ENCODE measurements at regions not wholly inside any gene's neighbourhood (a gene's known extent, or its start where the extent isn't known, plus 50 kb on each side); places are given as distances from the start of the nearest gene placed in this dataset.
"Not testable (repeated sequence)": the region's sequence is repeated elsewhere in the genome, so short reads cannot be mapped to it uniquely, and the experiment has no call there.

DNA sequence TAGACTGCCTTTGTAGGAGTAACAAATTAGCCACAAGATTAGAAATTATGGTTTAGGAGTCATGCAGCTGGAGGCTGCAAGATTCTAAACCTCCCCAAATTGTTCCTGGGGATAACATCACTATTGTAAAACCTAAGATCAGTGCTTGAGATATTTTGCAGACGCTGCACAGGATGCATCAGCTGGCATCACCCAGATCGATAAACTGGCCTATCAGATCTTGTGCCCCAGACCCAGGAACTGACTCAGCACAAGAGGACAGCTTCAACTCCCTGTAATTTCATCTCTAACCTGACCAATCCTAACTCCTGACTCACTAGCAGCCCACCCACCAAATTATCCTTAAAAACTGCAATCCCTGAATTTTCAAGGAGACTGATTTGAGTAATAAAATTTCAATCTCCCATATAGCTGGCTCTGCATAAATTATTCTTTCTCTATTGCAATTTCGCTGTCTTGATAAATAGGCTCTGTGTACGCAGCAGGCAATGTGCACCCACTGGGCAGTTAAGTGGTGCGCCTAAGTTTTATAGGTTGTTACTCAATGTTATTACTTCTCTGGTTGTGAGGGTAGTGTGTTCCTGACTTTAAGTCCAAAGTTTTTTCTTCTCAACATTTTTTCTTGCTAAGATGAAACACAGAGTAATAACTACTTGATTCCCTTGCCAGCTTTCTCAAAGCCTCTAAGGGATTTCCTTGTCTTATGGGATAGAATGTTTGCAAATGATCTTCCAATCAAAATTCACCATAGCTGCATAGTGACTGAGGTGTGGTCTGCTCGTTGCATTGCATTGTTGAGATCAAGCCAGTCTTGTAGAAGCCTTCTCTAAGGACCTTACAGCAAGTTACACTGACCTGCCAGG lies 312.3 kb upstream of the DKK2 start:
- TF ChIP-seq POLR2A (IDR thresholded peaks at IDR 0.05) (no peak), POLR2AphosphoS5 (IDR thresholded peaks at IDR 0.05) (no peak)
- TF ChIP-seq, protein P1, sequence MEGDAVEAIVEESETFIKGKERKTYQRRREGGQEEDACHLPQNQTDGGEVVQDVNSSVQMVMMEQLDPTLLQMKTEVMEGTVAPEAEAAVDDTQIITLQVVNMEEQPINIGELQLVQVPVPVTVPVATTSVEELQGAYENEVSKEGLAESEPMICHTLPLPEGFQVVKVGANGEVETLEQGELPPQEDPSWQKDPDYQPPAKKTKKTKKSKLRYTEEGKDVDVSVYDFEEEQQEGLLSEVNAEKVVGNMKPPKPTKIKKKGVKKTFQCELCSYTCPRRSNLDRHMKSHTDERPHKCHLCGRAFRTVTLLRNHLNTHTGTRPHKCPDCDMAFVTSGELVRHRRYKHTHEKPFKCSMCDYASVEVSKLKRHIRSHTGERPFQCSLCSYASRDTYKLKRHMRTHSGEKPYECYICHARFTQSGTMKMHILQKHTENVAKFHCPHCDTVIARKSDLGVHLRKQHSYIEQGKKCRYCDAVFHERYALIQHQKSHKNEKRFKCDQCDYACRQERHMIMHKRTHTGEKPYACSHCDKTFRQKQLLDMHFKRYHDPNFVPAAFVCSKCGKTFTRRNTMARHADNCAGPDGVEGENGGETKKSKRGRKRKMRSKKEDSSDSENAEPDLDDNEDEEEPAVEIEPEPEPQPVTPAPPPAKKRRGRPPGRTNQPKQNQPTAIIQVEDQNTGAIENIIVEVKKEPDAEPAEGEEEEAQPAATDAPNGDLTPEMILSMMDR (IDR thresholded peaks at IDR 0.05) = no peak
- no peak overlapping the region for H3K27ac ChIP-seq

DNA sequence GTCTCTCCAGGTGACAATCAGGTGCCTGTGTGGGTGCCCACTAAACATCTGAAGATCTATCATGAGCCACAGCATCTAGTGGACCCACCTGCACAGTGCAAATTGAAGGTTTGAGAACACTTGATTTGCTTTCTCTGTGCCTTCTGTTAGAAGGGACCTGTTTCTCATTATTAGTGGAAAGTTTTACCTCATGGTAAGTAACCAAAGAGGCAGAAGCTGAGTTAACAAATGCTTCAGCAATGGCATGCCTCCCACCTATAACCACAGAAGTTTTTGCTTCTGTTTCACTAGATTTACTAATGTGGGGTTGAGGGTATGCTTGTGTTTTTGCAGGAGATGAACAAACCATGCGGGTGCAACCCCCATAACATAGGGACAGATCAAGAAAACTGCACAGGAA lies 297.4 kb upstream of the DKK2 start:
- 94% methylated on average over 1 of the region's 1 CpG for WGBS
- H3K36me3 ChIP-seq = no peaks in the 10 kb centered on the region
- TF ChIP-seq POLR2A (IDR thresholded peaks at IDR 0.05) = no peak
- TF ChIP-seq, protein P1 (IDR thresholded peaks at IDR 0.05) = no peak
- TF ChIP-seq POLR2AphosphoS5 (IDR thresholded peaks at IDR 0.05) = no peak
- H3K4me3 ChIP-seq = no peak overlapping the region
- H3K9me3 ChIP-seq = no peaks in the 10 kb centered on the region
- intact Hi-C loops (cut with DNase I) = no loop called here
- DNase-seq (ENCODE audit: low spot score) = no peak
- no peaks in the 10 kb centered on the region for H3K4me1 ChIP-seq (replicated peaks)
- H3K27ac ChIP-seq = no peak overlapping the region
- no peaks in the 10 kb centered on the region for H3K27me3 ChIP-seq (replicated peaks; ENCODE audit: insufficient read depth)

More for the DNA sequence above, 312.3 kb upstream of the DKK2 start:
- intact Hi-C loops (cut with DNase I) = no loop called here
- no peak for DNase-seq (ENCODE audit: low spot score)
- Histone ChIP-seq H3K4me1 (replicated peaks) (no peaks in the 10 kb centered on the region), H3K27me3 (replicated peaks; ENCODE audit: insufficient read depth) (no peaks in the 10 kb centered on the region), H3K9me3 (no peaks in the 10 kb centered on the region), H3K36me3 (no peaks in the 10 kb centered on the region), H3K4me3 (no peak overlapping the region)
- WGBS = 81% methylated on average over 6 of the region's 6 CpGs

DNA sequence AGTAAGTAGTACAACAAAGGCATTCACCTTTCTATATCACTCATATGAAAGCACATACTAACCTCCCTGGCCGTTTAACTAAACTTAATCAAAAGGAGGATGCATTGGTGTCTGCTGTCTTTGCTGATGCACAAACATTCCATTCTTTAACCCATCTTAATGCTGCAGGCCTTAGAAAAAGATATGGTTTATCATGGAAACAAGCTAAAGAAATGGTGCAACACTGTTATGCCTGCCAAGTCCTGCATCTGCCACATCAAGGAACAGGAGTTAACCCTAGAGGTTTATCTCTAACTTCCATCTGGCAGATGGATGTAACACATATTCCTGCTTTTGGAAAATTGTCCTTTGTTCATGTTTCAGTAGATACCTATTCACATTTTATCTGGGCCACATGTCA lies 296.5 kb upstream of the DKK2 start:
- H3K4me3 ChIP-seq; intact Hi-C loops (cut with DNase I); H3K27me3 ChIP-seq (replicated peaks; ENCODE audit: insufficient read depth); H3K36me3 ChIP-seq; DNase-seq (ENCODE audit: low spot score); H3K4me1 ChIP-seq (replicated peaks); H3K9me3 ChIP-seq; H3K27ac ChIP-seq: not testable (repeated sequence)
- WGBS = 43% methylated on average over 1 of the region's 1 CpG

DNA sequence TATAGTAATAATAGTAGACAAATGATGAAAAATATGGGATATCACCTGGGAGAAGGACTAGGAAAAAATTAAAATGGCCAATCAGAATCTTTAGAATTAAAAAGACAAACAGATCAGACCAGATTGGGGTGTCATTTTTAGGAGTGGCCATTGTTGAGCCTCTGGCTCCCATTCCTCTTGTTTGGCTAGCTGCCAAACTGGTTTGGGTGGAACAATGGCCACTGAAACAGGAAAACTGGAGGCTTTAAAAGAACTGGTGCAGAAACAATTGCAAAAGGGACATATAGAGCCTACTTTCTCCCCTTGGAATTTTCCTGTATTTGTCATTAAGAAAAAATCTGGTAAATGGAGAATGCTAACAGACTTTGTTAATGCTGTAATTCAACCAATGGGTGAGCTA lies 294.8 kb upstream of the DKK2 start:
- no peaks in the 10 kb centered on the region for H3K9me3 ChIP-seq
- intact Hi-C loops (cut with DNase I) = no loop called here
- no peak overlapping the region for H3K27ac ChIP-seq
- TF ChIP-seq, protein P1 (IDR thresholded peaks at IDR 0.05) = no peak
- no peak for TF ChIP-seq POLR2A (IDR thresholded peaks at IDR 0.05)
- no peak for TF ChIP-seq POLR2AphosphoS5 (IDR thresholded peaks at IDR 0.05)
- no peaks in the 10 kb centered on the region for H3K36me3 ChIP-seq
- no peaks in the 10 kb centered on the region for H3K4me1 ChIP-seq (replicated peaks)
- H3K4me3 ChIP-seq = no peak overlapping the region
- DNase-seq (ENCODE audit: low spot score) = no peak
- H3K27me3 ChIP-seq (replicated peaks; ENCODE audit: insufficient read depth) = no peaks in the 10 kb centered on the region

DNA sequence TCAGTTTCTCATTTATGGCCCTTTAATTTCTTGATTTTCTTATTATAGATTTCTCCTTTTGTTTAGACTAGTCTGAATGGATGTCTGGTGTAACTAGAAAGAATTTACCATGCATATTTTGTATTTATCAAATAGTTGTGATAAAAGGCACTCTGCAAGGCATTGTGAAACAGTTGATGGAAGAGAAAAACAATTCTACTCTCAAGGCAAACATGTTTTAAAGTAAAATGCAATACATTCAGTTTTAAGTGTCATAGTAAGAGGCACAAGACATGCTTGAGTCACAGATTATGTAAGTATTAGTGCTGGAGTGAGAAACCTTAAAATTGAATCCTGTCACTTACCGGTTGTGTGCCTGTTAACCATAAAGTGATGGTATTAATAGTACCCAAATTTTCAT lies 283.3 kb upstream of the DKK2 start:
- 91% methylated on average over 1 of the region's 1 CpG for WGBS
- intact Hi-C loops (cut with DNase I) = no loop called here
- no peaks in the 10 kb centered on the region for H3K27me3 ChIP-seq (replicated peaks; ENCODE audit: insufficient read depth)
- H3K36me3 ChIP-seq = no peaks in the 10 kb centered on the region
- H3K27ac ChIP-seq = no peak overlapping the region
- DNase-seq (ENCODE audit: low spot score) = no peak
- TF ChIP-seq, protein P1 (IDR thresholded peaks at IDR 0.05) = no peak
- TF ChIP-seq POLR2A (IDR thresholded peaks at IDR 0.05) (no peak), POLR2AphosphoS5 (IDR thresholded peaks at IDR 0.05) (no peak)
- no peak overlapping the region for H3K4me3 ChIP-seq
- no peaks in the 10 kb centered on the region for H3K4me1 ChIP-seq (replicated peaks)
- H3K9me3 ChIP-seq = no peaks in the 10 kb centered on the region

All from prostate gland (tissue), 2 donors.